ENCODE measurements at regions not wholly inside any gene's neighbourhood (a gene's known extent, or its start where the extent isn't known, plus 50 kb on each side); places are given as distances from the start of the nearest gene placed in this dataset.

DNA sequence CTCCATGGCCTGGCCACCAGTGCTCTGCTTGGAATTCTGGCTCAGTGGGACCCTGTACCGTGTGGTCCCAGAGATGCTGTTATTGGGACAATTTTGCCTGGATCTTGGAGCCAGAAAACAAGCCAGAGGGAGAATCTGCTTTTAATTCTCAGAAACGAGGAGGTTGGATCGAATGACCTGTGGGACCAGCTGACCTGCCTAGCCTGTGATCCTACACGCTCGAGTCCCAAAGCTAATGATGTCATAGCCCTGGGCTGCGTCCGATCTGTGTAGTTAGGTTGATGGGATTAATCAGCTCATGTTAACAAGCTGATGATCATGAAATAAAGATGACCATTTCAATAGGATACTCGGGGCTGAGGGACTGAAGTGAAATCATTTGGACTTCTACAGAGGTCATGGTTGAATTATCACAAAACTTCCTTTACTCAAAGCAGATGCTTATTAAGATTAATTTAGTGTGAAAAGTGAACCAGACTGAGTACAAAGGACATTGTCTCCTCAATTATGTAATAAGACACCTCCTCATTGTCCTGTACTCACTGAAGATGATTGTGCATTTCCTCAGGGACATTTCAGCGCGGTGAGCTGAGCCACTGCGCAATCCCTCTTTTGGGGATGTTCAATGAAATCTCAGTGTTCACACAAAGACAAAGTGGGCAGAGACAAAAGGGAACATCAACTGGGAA is 51.9 kb upstream of the STX18 start:
- Histone ChIP-seq H3K4me3 (no peak overlapping the region), H3K27ac (no peak overlapping the region), H4K20me1 (ENCODE audit: insufficient read depth) (no peaks in the 10 kb centered on the region), H3K9me3 (ENCODE audit: low read depth) (no peaks in the 10 kb centered on the region), H3K9ac (no peak overlapping the region), H2AFZ (no peak overlapping the region), H3F3A (ENCODE audit: insufficient read depth) (peaks cover 8% of the 10 kb centered on the region), H3K79me2 (ENCODE audit: insufficient read depth) (no peaks in the 10 kb centered on the region), H3K9me2 (ENCODE audit: insufficient read depth) (no peaks in the 10 kb centered on the region), H3K27me3 (replicated peaks; ENCODE audit: insufficient read depth) (no peaks in the 10 kb centered on the region), H3K4me1 (ENCODE audit: insufficient read depth) (peaks cover 18% of the 10 kb centered on the region), H3K36me3 (ENCODE audit: low read depth) (no peaks in the 10 kb centered on the region), H3K4me2 (ENCODE audit: unreplicated experiment) (no peak overlapping the region)
- 48 to 49% methylated on average over 11 of the region's 11 CpGs for WGBS, 2 experiments (ENCODE audit: low coverage in 1 of 2, low lambda C conversion rate in 2 of 2, missing lambda C conversion rate in 2 of 2)
- in situ Hi-C loops (cut with MboI): no loop called here
- DNase-seq: no peak
- no peak for TF ChIP-seq EZH2phosphoT487 (IDR thresholded peaks at IDR 0.05; ENCODE audit: insufficient read depth, low read depth)
- no peak for TF ChIP-seq EZH2 (IDR thresholded peaks at IDR 0.05; ENCODE audit: insufficient read depth, poor library complexity, severe bottlenecking)

DNA sequence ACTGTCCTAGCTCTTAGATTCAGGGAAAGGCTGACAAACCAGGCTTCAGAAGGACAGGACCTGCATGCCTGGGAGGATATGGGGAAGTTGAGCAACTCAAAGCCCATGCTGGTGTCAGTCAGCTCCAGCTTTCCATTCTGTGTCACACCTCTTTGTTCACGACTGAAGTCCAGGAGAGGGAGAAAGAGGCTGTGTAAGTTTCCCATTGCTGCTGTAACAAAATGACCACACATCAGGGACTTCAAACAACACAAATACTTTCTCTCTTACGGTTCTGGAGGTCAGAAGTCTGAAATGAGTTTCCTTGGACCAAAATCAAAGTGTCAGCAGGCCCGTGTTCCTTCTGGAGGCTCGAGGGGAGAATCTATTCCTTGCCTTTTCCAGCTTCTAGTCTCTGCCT is 50.6 kb upstream of the STX18 start:
- H3K27me3 ChIP-seq (replicated peaks; ENCODE audit: insufficient read depth): no peaks in the 10 kb centered on the region
- no peak overlapping the region for H3K4me2 ChIP-seq (ENCODE audit: unreplicated experiment)
- no peaks in the 10 kb centered on the region for H3K9me2 ChIP-seq (ENCODE audit: insufficient read depth)
- no peak overlapping the region for H3K4me3 ChIP-seq
- H3K9ac ChIP-seq: no peak overlapping the region
- no peak overlapping the region for H2AFZ ChIP-seq
- H3K27ac ChIP-seq: no peak overlapping the region
- in situ Hi-C loops (cut with MboI): no loop called here
- H3K9me3 ChIP-seq (ENCODE audit: low read depth): no peaks in the 10 kb centered on the region
- H3K4me1 ChIP-seq (ENCODE audit: insufficient read depth): peaks cover 18% of the 10 kb centered on the region
- 34 to 40% methylated on average over 4 of the region's 4 CpGs for WGBS, 2 experiments (ENCODE audit: low coverage in 1 of 2, low lambda C conversion rate in 2 of 2, missing lambda C conversion rate in 2 of 2)
- H4K20me1 ChIP-seq (ENCODE audit: insufficient read depth): no peaks in the 10 kb centered on the region
- no peaks in the 10 kb centered on the region for H3K36me3 ChIP-seq (ENCODE audit: low read depth)
- H3K79me2 ChIP-seq (ENCODE audit: insufficient read depth): no peaks in the 10 kb centered on the region
- DNase-seq: no peak
- peaks cover 8% of the 10 kb centered on the region for H3F3A ChIP-seq (ENCODE audit: insufficient read depth)
- TF ChIP-seq EZH2phosphoT487 (IDR thresholded peaks at IDR 0.05; ENCODE audit: insufficient read depth, low read depth) (no peak), EZH2 (IDR thresholded peaks at IDR 0.05; ENCODE audit: insufficient read depth, poor library complexity, severe bottlenecking) (no peak)

All from GM23248 (cell line).